Bronchial epithelial cell (primary cell): ENCODE measurements at regions not wholly inside any gene's neighbourhood (a gene's known extent, or its start where the extent isn't known, plus 50 kb on each side); places are given as distances from the start of the nearest gene placed in this dataset.

Experiments
- DNase-seq: peaks from one replicate; pipeline ENCODE4 v3.0.0-alpha.2; 2010; ENCODE audit warnings: low read depth
- FAIRE-seq: peaks from 2 replicates; lab custom pipeline; 2011; peaks lifted over from hg19 to GRCh38; lab: Jason Lieb, UNC
- H3K27me3 ChIP-seq: 2 replicates; pipeline ENCODE4 v1.5.1; 2011; ENCODE audit warnings: low read length; ENCODE audit not compliant: control insufficient read depth, insufficient read depth
- H3K36me3 ChIP-seq: 2 replicates; pipeline ENCODE4 v1.5.1; 2011; ENCODE audit warnings: low read length; ENCODE audit not compliant: control insufficient read depth, insufficient read depth
- H3K4me3 ChIP-seq: 2 replicates; pipeline ENCODE4 v1.5.1; 2011; ENCODE audit warnings: mild to moderate bottlenecking, low read depth, low read length, control low read depth
- TF ChIP-seq, protein P1 (sequence below): IDR thresholded peaks from 2 replicates; pipeline ENCODE4 v1.5.1; 2011; ENCODE audit warnings: mild to moderate bottlenecking, moderate library complexity, low read length, control low read depth, inconsistent platforms; ENCODE audit not compliant: insufficient read depth, severe bottlenecking

DNA sequence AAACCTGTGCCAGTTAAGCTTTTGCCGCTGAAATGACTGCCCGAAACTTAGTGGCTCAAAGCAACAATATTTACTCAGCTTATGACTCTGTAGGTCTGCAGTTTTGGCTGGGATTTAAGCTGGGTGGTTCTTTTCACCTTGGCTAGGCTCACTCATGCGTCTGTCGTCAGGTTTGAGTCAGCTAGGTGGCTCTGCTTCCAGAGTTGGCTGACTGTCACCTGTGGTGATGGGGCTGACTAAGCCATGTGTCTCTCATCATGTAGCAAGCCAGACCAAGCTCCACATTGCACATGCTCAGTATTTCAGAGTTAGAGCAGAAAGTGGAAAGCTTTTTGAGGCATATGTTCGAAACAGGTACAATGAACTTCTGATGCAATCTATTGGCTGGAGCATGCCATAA lies 354.8 kb downstream of the MEIS1 start:
- H3K4me3 ChIP-seq = no peak overlapping the region
- H3K36me3 ChIP-seq = no peaks in the 10 kb centered on the region
- FAIRE-seq (peak; percentile 96), DNase-seq (peak; percentile 98)
- TF ChIP-seq, protein P1, sequence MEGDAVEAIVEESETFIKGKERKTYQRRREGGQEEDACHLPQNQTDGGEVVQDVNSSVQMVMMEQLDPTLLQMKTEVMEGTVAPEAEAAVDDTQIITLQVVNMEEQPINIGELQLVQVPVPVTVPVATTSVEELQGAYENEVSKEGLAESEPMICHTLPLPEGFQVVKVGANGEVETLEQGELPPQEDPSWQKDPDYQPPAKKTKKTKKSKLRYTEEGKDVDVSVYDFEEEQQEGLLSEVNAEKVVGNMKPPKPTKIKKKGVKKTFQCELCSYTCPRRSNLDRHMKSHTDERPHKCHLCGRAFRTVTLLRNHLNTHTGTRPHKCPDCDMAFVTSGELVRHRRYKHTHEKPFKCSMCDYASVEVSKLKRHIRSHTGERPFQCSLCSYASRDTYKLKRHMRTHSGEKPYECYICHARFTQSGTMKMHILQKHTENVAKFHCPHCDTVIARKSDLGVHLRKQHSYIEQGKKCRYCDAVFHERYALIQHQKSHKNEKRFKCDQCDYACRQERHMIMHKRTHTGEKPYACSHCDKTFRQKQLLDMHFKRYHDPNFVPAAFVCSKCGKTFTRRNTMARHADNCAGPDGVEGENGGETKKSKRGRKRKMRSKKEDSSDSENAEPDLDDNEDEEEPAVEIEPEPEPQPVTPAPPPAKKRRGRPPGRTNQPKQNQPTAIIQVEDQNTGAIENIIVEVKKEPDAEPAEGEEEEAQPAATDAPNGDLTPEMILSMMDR = no peak
- H3K27me3 ChIP-seq = no peaks in the 10 kb centered on the region

DNA sequence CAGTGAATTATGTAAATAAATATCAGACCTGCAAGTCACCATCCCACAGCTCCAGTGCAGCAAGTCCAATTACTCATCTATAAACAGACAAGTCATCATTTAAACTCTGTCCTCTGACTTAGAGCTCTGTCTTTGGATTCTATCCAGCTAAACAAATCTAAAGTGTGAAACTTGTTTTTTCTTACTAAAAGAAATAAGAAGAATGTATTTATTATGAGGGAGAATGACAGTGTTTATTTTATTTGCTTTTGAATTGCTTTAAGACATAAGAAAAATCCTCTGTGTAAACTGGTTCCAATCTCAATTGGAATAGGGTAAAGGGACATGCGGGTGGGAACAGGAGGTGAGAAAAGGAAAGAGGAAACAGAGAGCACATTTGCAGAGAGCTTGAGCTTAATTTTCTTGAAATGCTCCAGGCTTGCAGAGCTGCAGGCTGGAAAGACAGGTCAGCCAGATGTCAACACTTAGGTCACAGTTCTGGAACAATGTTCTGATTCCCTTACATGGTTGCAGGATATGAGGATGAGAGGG lies 355.8 kb downstream of the MEIS1 start:
- Histone ChIP-seq H3K4me3 (no peak overlapping the region), H3K36me3 (no peaks in the 10 kb centered on the region), H3K27me3 (no peaks in the 10 kb centered on the region)
- TF ChIP-seq, protein P1 = no peak
- no peak for FAIRE-seq
- peak; percentile 75 for DNase-seq

DNA sequence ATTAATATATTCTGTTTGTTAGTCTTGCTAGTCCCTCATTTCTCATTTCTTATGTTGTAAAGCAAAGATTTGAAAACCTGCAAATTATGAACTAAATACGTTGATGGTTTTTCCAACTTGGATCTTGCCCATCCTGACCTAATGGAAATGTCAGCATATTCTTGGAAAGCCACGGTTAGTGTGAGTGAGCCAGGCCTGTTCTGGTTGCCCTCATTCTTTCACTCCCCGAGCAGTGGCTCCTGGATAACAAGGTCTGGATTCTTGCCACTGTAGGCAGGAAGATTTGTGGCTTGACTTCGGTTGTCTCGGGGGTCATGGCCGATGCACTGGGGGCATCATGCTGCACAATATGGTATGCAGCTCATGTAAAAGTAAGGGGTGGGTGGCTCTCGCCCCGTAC lies 359.1 kb downstream of the MEIS1 start:
- TF ChIP-seq, protein P1 = no peak
- H3K36me3 ChIP-seq = no peaks in the 10 kb centered on the region
- no peaks in the 10 kb centered on the region for H3K27me3 ChIP-seq
- DNase-seq (no peak), FAIRE-seq (no peak)
- no peak overlapping the region for H3K4me3 ChIP-seq

DNA sequence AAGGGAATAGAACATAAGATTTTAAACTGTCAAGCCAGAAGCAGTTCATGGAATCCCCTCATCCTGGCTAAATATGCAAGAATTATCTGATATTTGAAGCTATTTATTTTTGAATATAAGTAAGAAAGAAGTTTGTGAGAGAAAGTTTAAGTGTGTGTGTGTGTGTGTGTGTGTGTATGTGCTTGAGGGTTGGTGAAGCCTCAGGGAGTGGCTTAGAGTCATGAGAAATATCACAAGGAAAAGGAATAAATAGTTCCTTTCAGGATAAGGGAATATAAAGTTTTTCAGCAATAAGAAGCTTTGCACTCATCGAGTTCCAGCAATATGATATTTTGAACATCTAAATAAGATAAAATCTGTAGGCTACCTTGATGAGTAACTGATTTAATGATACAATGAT lies 359.6 kb downstream of the MEIS1 start:
- DNase-seq (no peak), FAIRE-seq (no peak)
- H3K27me3 ChIP-seq = no peaks in the 10 kb centered on the region
- no peaks in the 10 kb centered on the region for H3K36me3 ChIP-seq
- no peak overlapping the region for H3K4me3 ChIP-seq
- TF ChIP-seq, protein P1 = no peak

DNA sequence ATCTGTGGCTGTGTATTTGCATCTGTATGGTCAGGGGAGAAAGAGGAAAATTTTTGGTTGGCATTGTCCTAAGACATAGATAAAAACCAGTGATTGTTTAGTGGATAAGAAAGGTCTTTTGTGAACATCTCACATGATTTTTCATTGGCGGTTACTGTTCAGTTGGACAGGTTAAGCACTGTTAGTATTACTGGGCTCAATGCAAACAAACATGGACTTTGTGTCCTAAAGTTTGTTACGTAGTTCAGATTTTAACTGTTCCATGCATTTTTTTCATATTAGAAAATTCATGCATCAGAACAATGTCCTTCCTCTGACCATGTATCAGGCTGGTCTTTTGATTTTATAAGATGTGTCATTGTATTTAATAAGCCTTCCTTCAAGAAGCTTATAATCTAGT lies 368.0 kb downstream of the MEIS1 start:
- TF ChIP-seq, protein P1 = no peak
- Histone ChIP-seq H3K36me3 (no peaks in the 10 kb centered on the region), H3K4me3 (no peak overlapping the region), H3K27me3 (no peaks in the 10 kb centered on the region)
- DNase-seq (no peak), FAIRE-seq (no peak)

DNA sequence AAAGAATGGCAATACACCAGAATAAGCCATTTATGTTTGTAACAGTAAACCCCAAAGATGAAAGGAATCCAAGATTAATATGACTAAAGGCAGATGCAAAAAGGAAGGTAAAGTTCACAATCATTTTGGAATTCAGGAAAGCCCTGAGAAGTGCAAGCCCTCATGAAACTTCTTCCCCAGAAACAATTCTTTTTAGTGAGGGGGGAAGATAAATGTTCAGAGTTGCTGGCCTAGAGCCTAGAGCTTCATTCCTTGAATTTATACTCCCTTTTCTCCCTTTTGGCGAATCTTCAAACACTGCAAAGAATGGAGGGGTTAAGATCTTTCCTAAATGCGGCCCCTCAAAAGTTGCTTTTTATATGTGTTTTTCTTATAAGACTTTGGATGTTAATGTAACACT lies 368.8 kb downstream of the MEIS1 start:
- no peak for DNase-seq
- H3K4me3 ChIP-seq = no peak overlapping the region
- TF ChIP-seq, protein P1 = no peak
- FAIRE-seq = no peak
- H3K27me3 ChIP-seq = no peaks in the 10 kb centered on the region
- no peaks in the 10 kb centered on the region for H3K36me3 ChIP-seq
